ENCODE measurements at regions not wholly inside any gene's neighbourhood (a gene's known extent, or its start where the extent isn't known, plus 50 kb on each side); places are given as distances from the start of the nearest gene placed in this dataset.

GRCh38 chr4:53906606-53907190 lies 157.7 kb downstream of the CHIC2 start:
- Mint-ChIP-seq H3K4me3 (peak overlapping the region in 1 of 2 donors; percentile 93), H3K27ac (no peak overlapping the region), H3K9me3 (no peaks in the 10 kb centered on the region), H3K27me3 (ENCODE audit: low read depth in 3 of 3) (peaks cover 4 to 14% (median 13%) of the 10 kb centered on the region in 3 donors), H3K36me3 (no peaks in the 10 kb centered on the region), H3K4me1 (peaks cover 34% of the 10 kb centered on the region)
- intact Hi-C loops (cut with micrococcal nuclease) = loop anchor here (2.0 to 5.0 kb wide), 2 partner anchors 311 to 320 kb away; no protein-coding TSS in a partner anchor
- no peaks in the 10 kb centered on the region for H4K20me1 ChIP-seq (ENCODE audit: insufficient read depth, low read length)
- TF ChIP-seq CTCF (IDR thresholded peaks at IDR 0.05) = no peak
- H3K4me2 ChIP-seq (replicated peaks; ENCODE audit: extremely low read depth, low read length, poor library complexity, severe bottlenecking) = no peak overlapping the region
- H3K9ac ChIP-seq (ENCODE audit: insufficient read depth, low read length, poor library complexity, severe bottlenecking) = peak overlapping the region; percentile 57
- no CpG with 5 or more reads among the region's 6 CpGs for WGBS (ENCODE audit: insufficient coverage)
- no peak overlapping the region for H2AFZ ChIP-seq (ENCODE audit: insufficient read depth, low read depth, low read length, poor library complexity, severe bottlenecking)
- no peaks in the 10 kb centered on the region for H3K9me3 ChIP-seq (replicated peaks in 1 of 2; ENCODE audit: control insufficient read depth in 1 of 2, insufficient read depth in 1 of 2, low read length in 2 of 2)
- H3K27ac ChIP-seq (ENCODE audit: low read depth in 1 of 2, low read length in 2 of 2) = no peak overlapping the region
- peak overlapping the region in 1 of 3 experiments; percentile 73 for H3K4me3 ChIP-seq (replicated peaks in 1 of 3; ENCODE audit: low read depth in 2 of 3, low read length in 3 of 3)
- H3K36me3 ChIP-seq (replicated peaks in 1 of 2; ENCODE audit: control insufficient read depth in 1 of 2, insufficient read depth in 2 of 2, low read length in 2 of 2) = no peaks in the 10 kb centered on the region
- H3K27me3 ChIP-seq (ENCODE audit: control insufficient read depth in 2 of 2, insufficient read depth in 2 of 2, low read length in 2 of 2) = peaks cover 16 to 21% of the 10 kb centered on the region in 2 donors
- no peaks in the 10 kb centered on the region for H3K79me2 ChIP-seq (ENCODE audit: insufficient read depth, low read length)
- no peak for DNase-seq
- H3K4me1 ChIP-seq (ENCODE audit: control insufficient read depth in 1 of 2, insufficient read depth in 2 of 2, low read length in 2 of 2) = peaks cover 28 to 30% of the 10 kb centered on the region in 2 donors

GRCh38 chr4:53905941-53906377 lies 158.4 kb downstream of the CHIC2 start:
- H3K27ac Mint-ChIP-seq = peak overlapping the region in 5 of 7 donors; percentile 19 to 74 (median 46)
- peak overlapping the region; percentile 39 to 79 (median 73) for H3K4me3 ChIP-seq (replicated peaks in 1 of 3; ENCODE audit: low read depth in 2 of 3, low read length in 3 of 3)
- peak overlapping the region; percentile 67 for H3K4me2 ChIP-seq (replicated peaks; ENCODE audit: extremely low read depth, low read length, poor library complexity, severe bottlenecking)

More at GRCh38 chr4:53905941-53906377, 158.4 kb downstream of the CHIC2 start:
- DNase-seq = no peak
- no peaks in the 10 kb centered on the region for H3K9me3 Mint-ChIP-seq
- Histone ChIP-seq H3K27me3 (ENCODE audit: control insufficient read depth in 2 of 2, insufficient read depth in 2 of 2, low read length in 2 of 2) (peaks cover 16 to 21% of the 10 kb centered on the region in 2 donors), H3K4me1 (ENCODE audit: control insufficient read depth in 1 of 2, insufficient read depth in 2 of 2, low read length in 2 of 2) (peaks cover 28 to 30% of the 10 kb centered on the region in 2 donors), H3K9ac (ENCODE audit: insufficient read depth, low read length, poor library complexity, severe bottlenecking) (peak overlapping the region; percentile 57), H3K36me3 (replicated peaks in 1 of 2; ENCODE audit: control insufficient read depth in 1 of 2, insufficient read depth in 2 of 2, low read length in 2 of 2) (no peaks in the 10 kb centered on the region), H4K20me1 (ENCODE audit: insufficient read depth, low read length) (no peaks in the 10 kb centered on the region), H2AFZ (ENCODE audit: insufficient read depth, low read depth, low read length, poor library complexity, severe bottlenecking) (peak overlapping the region; percentile 80), H3K79me2 (ENCODE audit: insufficient read depth, low read length) (no peaks in the 10 kb centered on the region), H3K9me3 (replicated peaks in 1 of 2; ENCODE audit: control insufficient read depth in 1 of 2, insufficient read depth in 1 of 2, low read length in 2 of 2) (no peaks in the 10 kb centered on the region), H3K27ac (ENCODE audit: low read depth in 1 of 2, low read length in 2 of 2) (peak overlapping the region in 1 of 2 donors; percentile 24)
- intact Hi-C loops (cut with micrococcal nuclease) = loop anchor here (2.0 to 5.0 kb wide), 2 partner anchors 311 to 321 kb away; no protein-coding TSS in a partner anchor
- 31% methylated on average over 8 of the region's 11 CpGs for WGBS (ENCODE audit: insufficient coverage)
- peaks cover 4 to 14% (median 13%) of the 10 kb centered on the region in 3 donors for H3K27me3 Mint-ChIP-seq (ENCODE audit: low read depth in 3 of 3)
- no peaks in the 10 kb centered on the region for H3K36me3 Mint-ChIP-seq
- peak overlapping the region; percentile 79 to 93 for H3K4me3 Mint-ChIP-seq
- TF ChIP-seq CTCF (IDR thresholded peaks at IDR 0.05) = no peak
- H3K4me1 Mint-ChIP-seq = peaks cover 34% of the 10 kb centered on the region

All from CD14-positive monocyte (primary cell).